DOHH2 (cell line): ENCODE measurements at regions not wholly inside any gene's neighbourhood (a gene's known extent, or its start where the extent isn't known, plus 50 kb on each side); places are given as distances from the start of the nearest gene placed in this dataset.
"Not testable (repeated sequence)": the region's sequence is repeated elsewhere in the genome, so short reads cannot be mapped to it uniquely, and the experiment has no call there.

Experiments
- H3F3A ChIP-seq: fragments of 200-600 bp; sonication (generic), shearing (Covaris generic); 2 replicates; pipeline ENCODE4 v1.6.0; 2016; ENCODE audit warnings: antibody characterized with exemption, mild to moderate bottlenecking; ENCODE audit not compliant: control insufficient read depth, insufficient read depth
- H3K27ac ChIP-seq: fragments of 200-600 bp; sonication (generic); 2 replicates; pipeline ENCODE4 v1.5.1; 2014; ENCODE audit warnings: low read depth, mild to moderate bottlenecking, low read length, moderate library complexity
- H3K27me3 ChIP-seq: fragments of 200-600 bp; sonication (generic); 2 replicates; pipeline ENCODE4 v1.6.1; 2014; ENCODE audit warnings: mild to moderate bottlenecking, low read length, mixed read lengths; ENCODE audit not compliant: control insufficient read depth
- H3K36me3 ChIP-seq: fragments of 200-600 bp; sonication (generic); 2 replicates; pipeline ENCODE4 v1.6.1; 2014; ENCODE audit warnings: mild to moderate bottlenecking, low read length, moderate library complexity, mixed read lengths; ENCODE audit not compliant: control insufficient read depth
- H3K4me1 ChIP-seq: fragments of 200-600 bp; sonication (generic); 2 replicates; pipeline ENCODE4 v1.6.1; 2014; ENCODE audit warnings: mild to moderate bottlenecking, low read length, mixed read lengths; ENCODE audit not compliant: control insufficient read depth
- H3K4me2 ChIP-seq: fragments of 200-600 bp; sonication (generic); 2 replicates; pipeline ENCODE4 v1.6.0; 2014; ENCODE audit warnings: mild to moderate bottlenecking, low read length, moderate library complexity
- H3K4me3 ChIP-seq: fragments of 200-600 bp; sonication (generic); 2 replicates; pipeline ENCODE4 v1.5.1; 2014; ENCODE audit warnings: mild to moderate bottlenecking, low read length, mixed read lengths
- H3K79me2 ChIP-seq: fragments of 200-600 bp; sonication (generic); 2 replicates; pipeline ENCODE4 v1.6.1; 2014; ENCODE audit warnings: mild to moderate bottlenecking, low read length, mixed read lengths; ENCODE audit not compliant: control insufficient read depth
- H3K9me2 ChIP-seq: fragments of 200-600 bp; sonication (generic); replicated peaks from 2 replicates; pipeline ENCODE4 v1.6.1; 2014; ENCODE audit warnings: mild to moderate bottlenecking, low read length, mixed read lengths; ENCODE audit not compliant: control insufficient read depth
- H3K9me3 ChIP-seq: fragments of 200-600 bp; sonication (generic); 2 replicates; pipeline ENCODE4 v1.6.1; 2014; ENCODE audit warnings: antibody characterized with exemption, low read length, mixed read lengths; ENCODE audit not compliant: control insufficient read depth, insufficient read depth
- H4K20me1 ChIP-seq: fragments of 200-600 bp; sonication (generic); 2 replicates; pipeline ENCODE4 v1.6.0; 2014; ENCODE audit warnings: low read depth, mild to moderate bottlenecking, antibody characterized with exemption, low read length, moderate library complexity; ENCODE audit not compliant: control insufficient read depth, insufficient read depth
- CTCF ChIP-seq: fragments of 200-600 bp; sonication (generic); IDR thresholded peaks from one replicate; pipeline ENCODE4 v1.5.1; 2014; ENCODE audit warnings: antibody characterized with exemption, mild to moderate bottlenecking, low read depth, low read length; ENCODE audit not compliant: poor library complexity, severe bottlenecking
- EZH2phosphoT487 ChIP-seq: fragments of 200-600 bp; sonication (generic); IDR thresholded peaks from 2 replicates; pipeline ENCODE4 v1.6.1; 2017; ENCODE audit warnings: borderline replicate concordance, mild to moderate bottlenecking, antibody characterized with exemption, low read length, moderate library complexity, mixed read lengths

- no peaks in the 10 kb centered on the region for H3K9me3 ChIP-seq
- no peaks in the 10 kb centered on the region for H3K79me2 ChIP-seq
- TF ChIP-seq CTCF (no peak), EZH2phosphoT487 (no peak)
- no peaks in the 10 kb centered on the region for H3K36me3 ChIP-seq
- no peak overlapping the region for H3K4me2 ChIP-seq
- no peaks in the 10 kb centered on the region for H3K4me1 ChIP-seq
- no peaks in the 10 kb centered on the region for H3K27me3 ChIP-seq
- H3K4me3 ChIP-seq, result no peak overlapping the region
- no peaks in the 10 kb centered on the region for H4K20me1 ChIP-seq
- no peaks in the 10 kb centered on the region for H3F3A ChIP-seq
- H3K27ac ChIP-seq, result no peak overlapping the region
- H3K9me2 ChIP-seq, result no peaks in the 10 kb centered on the region
These were observed 193.7 kb upstream of the PIEZO2 start for GRCh38 chr18:11343096-11343495.

- not testable (repeated sequence) for H4K20me1 ChIP-seq, H3K79me2 ChIP-seq, H3F3A ChIP-seq
These were observed 192.7 kb upstream of the PIEZO2 start for GRCh38 chr18:11342115-11342514.

GRCh38 chr18:11339188-11339775, 189.9 kb upstream of the PIEZO2 start:
- Histone ChIP-seq H3K9me2 (no peaks in the 10 kb centered on the region), H3K36me3 (no peaks in the 10 kb centered on the region), H3K4me1 (no peaks in the 10 kb centered on the region), H3K27me3 (no peaks in the 10 kb centered on the region), H3K4me2 (no peak overlapping the region), H4K20me1 (no peaks in the 10 kb centered on the region), H3K27ac (no peak overlapping the region), H3K9me3 (no peaks in the 10 kb centered on the region), H3K79me2 (no peaks in the 10 kb centered on the region), H3F3A (no peaks in the 10 kb centered on the region), H3K4me3 (no peak overlapping the region)
- TF ChIP-seq EZH2phosphoT487 (no peak), CTCF (no peak)

More at GRCh38 chr18:11342115-11342514, 192.7 kb upstream of the PIEZO2 start:
- not testable (repeated sequence) for H3K27ac ChIP-seq, H3K4me3 ChIP-seq, H3K4me1 ChIP-seq, H3K27me3 ChIP-seq, H3K9me3 ChIP-seq, H3K4me2 ChIP-seq, H3K9me2 ChIP-seq, H3K36me3 ChIP-seq

- H3K36me3 ChIP-seq, result no peaks in the 10 kb centered on the region
- TF ChIP-seq CTCF (no peak), EZH2phosphoT487 (no peak)
- no peaks in the 10 kb centered on the region for H3F3A ChIP-seq
These were observed 186.9 kb upstream of the PIEZO2 start for GRCh38 chr18:11336241-11336640.

More at GRCh38 chr18:11336241-11336640, 186.9 kb upstream of the PIEZO2 start:
- H3K27me3 ChIP-seq, result no peaks in the 10 kb centered on the region
- H4K20me1 ChIP-seq, result no peaks in the 10 kb centered on the region
- no peaks in the 10 kb centered on the region for H3K4me1 ChIP-seq
- no peaks in the 10 kb centered on the region for H3K9me3 ChIP-seq
- no peak overlapping the region for H3K27ac ChIP-seq
- no peak overlapping the region for H3K4me3 ChIP-seq
- H3K79me2 ChIP-seq, result no peaks in the 10 kb centered on the region
- no peaks in the 10 kb centered on the region for H3K9me2 ChIP-seq
- no peak overlapping the region for H3K4me2 ChIP-seq
